Smooth muscle cell (in vitro differentiated cells): ENCODE measurements at regions not wholly inside any gene's neighbourhood (a gene's known extent, or its start where the extent isn't known, plus 50 kb on each side); places are given as distances from the start of the nearest gene placed in this dataset.

Experiments used
- DNase-seq: peaks from one replicate; lab custom pipeline; 2025; ENCODE audit not compliant: unreplicated experiment; lab: John Stamatoyannopoulos, UW
- H2AFZ ChIP-seq: fragments of 200-600 bp; sonication (generic); 2 replicates; pipeline ENCODE4 v1.6.0; 2016; ENCODE audit warnings: antibody characterized with exemption, low read depth, mild to moderate bottlenecking
- H3F3A ChIP-seq: fragments of 200-600 bp; sonication (generic); 2 replicates; pipeline ENCODE4 v1.6.0; 2017; ENCODE audit warnings: antibody characterized with exemption, low read depth
- H3K27ac ChIP-seq: fragments of 200-600 bp; sonication (generic); 2 replicates; pipeline ENCODE4 v1.5.1; 2016; ENCODE audit warnings: low read depth, mild to moderate bottlenecking
- H3K27me3 ChIP-seq: fragments of 200-600 bp; sonication (generic); 2 replicates; pipeline ENCODE4 v1.6.1; 2016; ENCODE audit warnings: low read depth, mild to moderate bottlenecking
- H3K36me3 ChIP-seq: fragments of 200-600 bp; sonication (generic); 2 replicates; pipeline ENCODE4 v1.5.1; 2016; ENCODE audit warnings: low read depth
- H3K4me1 ChIP-seq: fragments of 200-600 bp; sonication (generic); 2 replicates; pipeline ENCODE4 v1.5.1; 2016; ENCODE audit warnings: low read depth
- H3K4me2 ChIP-seq: fragments of 200-600 bp; sonication (generic); 2 replicates; pipeline ENCODE4 v1.6.0; 2016; ENCODE audit warnings: mild to moderate bottlenecking
- H3K4me3 ChIP-seq: fragments of 200-600 bp; sonication (generic); 2 replicates; pipeline ENCODE4 v1.5.1; 2016; ENCODE audit warnings: mild to moderate bottlenecking
- H3K79me2 ChIP-seq: fragments of 200-600 bp; sonication (generic); 2 replicates; pipeline ENCODE4 v1.6.0; 2016; ENCODE audit warnings: low read depth, mild to moderate bottlenecking
- H3K9ac ChIP-seq: fragments of 200-600 bp; sonication (generic); 2 replicates; pipeline ENCODE4 v1.6.0; 2016; ENCODE audit warnings: low read depth
- H3K9me3 ChIP-seq: fragments of 200-600 bp; sonication (generic); replicated peaks from 2 replicates; pipeline ENCODE4 v1.5.1; 2016; ENCODE audit warnings: low read depth
- H4K20me1 ChIP-seq: fragments of 200-600 bp; sonication (generic); 2 replicates; pipeline ENCODE4 v1.6.0; 2016; ENCODE audit warnings: low read depth
- WGBS: methylation state at CpG from one replicate; pipeline ENCODE4 v1.1.7; 2016; ENCODE audit warnings: low lambda C conversion rate; 5-methylcytosine and 5-hydroxymethylcytosine counted together
- TF ChIP-seq, protein P1 (sequence below): fragments of 200-600 bp; sonication (generic); IDR thresholded peaks from 2 replicates; pipeline ENCODE4 v1.5.1; 2017; ENCODE audit warnings: borderline replicate concordance, mild to moderate bottlenecking, antibody characterized with exemption; ENCODE audit not compliant: insufficient read depth, poor library complexity, severe bottlenecking

DNA sequence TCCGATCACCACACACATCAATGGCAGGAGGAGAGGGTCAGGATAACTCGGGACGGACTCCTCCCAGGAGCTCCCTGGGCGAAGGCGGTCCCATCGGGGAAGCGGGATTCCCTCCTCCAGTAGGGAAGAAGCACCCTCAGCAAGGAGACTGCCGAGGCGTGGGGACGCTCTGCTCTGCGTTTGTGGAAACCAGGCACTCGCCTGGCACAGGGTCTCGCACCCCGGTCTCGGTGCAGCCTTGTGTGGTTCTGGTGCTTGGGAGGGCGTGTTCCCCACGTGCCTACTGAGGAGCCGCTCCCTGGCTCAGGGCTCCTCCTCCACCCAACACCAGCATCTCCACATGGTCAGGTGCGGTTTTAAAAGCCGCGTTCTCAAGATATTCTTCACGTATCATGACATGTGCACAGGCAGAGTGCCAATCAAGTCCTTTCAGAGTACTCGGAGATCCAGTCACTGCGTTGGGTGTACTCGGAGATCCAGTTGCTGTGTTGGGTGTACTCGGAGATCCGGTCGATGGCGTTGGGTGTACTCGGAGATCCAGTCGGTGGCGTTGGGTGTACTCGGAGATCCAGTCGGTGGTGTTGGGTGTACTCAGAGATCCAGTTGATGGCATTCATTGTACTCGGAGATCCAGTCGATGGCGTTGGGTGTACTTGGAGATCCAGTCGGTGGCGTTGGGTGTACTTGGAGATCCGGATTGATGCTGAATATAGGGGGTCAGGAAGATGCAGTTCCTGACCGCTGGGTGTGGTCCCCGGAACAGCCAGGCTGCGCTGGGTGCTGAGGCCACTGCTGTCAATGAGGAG is 117.5 kb downstream of the RTP5 start:
- H3K9ac ChIP-seq, result no peak overlapping the region
- DNase-seq, result no peak
- no peak overlapping the region for H2AFZ ChIP-seq
- H3K4me3 ChIP-seq, result no peak overlapping the region
- H3K27ac ChIP-seq, result no peak overlapping the region
- no peaks in the 10 kb centered on the region for H3K4me1 ChIP-seq
- no peak overlapping the region for H3K4me2 ChIP-seq
- no peaks in the 10 kb centered on the region for H3K79me2 ChIP-seq
- TF ChIP-seq, protein P1, sequence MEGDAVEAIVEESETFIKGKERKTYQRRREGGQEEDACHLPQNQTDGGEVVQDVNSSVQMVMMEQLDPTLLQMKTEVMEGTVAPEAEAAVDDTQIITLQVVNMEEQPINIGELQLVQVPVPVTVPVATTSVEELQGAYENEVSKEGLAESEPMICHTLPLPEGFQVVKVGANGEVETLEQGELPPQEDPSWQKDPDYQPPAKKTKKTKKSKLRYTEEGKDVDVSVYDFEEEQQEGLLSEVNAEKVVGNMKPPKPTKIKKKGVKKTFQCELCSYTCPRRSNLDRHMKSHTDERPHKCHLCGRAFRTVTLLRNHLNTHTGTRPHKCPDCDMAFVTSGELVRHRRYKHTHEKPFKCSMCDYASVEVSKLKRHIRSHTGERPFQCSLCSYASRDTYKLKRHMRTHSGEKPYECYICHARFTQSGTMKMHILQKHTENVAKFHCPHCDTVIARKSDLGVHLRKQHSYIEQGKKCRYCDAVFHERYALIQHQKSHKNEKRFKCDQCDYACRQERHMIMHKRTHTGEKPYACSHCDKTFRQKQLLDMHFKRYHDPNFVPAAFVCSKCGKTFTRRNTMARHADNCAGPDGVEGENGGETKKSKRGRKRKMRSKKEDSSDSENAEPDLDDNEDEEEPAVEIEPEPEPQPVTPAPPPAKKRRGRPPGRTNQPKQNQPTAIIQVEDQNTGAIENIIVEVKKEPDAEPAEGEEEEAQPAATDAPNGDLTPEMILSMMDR, result no peak
- no peaks in the 10 kb centered on the region for H3F3A ChIP-seq
- no peaks in the 10 kb centered on the region for H4K20me1 ChIP-seq
- H3K27me3 ChIP-seq, result no peaks in the 10 kb centered on the region
- WGBS, result 87% methylated on average over 43 of the region's 43 CpGs
- no peaks in the 10 kb centered on the region for H3K36me3 ChIP-seq
- no peaks in the 10 kb centered on the region for H3K9me3 ChIP-seq

DNA sequence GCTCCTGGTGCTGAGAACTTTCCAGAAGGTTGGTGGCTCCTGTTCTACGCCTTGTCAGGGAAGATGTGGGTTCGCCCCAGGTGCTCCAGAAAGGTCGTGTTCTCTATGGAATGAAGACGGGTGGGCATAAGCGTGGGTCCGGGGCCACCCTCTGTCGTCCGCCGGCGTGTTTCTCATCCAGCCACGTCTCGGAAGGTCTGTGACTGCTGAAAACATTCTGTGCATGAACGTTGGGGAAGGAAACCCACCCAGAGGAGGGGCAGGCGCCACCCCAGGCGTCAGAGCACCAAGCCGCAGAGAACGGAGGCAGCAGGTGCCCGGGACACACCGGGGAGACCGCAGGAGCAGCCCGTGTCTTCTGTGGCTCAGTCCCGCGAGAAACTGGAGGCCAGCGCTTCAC is 118.2 kb downstream of the RTP5 start:
- Histone ChIP-seq H3K36me3 (no peaks in the 10 kb centered on the region), H3K4me3 (no peak overlapping the region), H3K27me3 (no peaks in the 10 kb centered on the region), H3K4me2 (no peak overlapping the region), H3K9me3 (no peaks in the 10 kb centered on the region), H3K79me2 (no peaks in the 10 kb centered on the region), H3K27ac (no peak overlapping the region), H3K9ac (no peak overlapping the region), H3K4me1 (no peaks in the 10 kb centered on the region), H4K20me1 (no peaks in the 10 kb centered on the region), H3F3A (no peaks in the 10 kb centered on the region), H2AFZ (no peak overlapping the region)
- no peak for DNase-seq
- TF ChIP-seq, protein P1, result no peak
- WGBS, result 92% methylated on average over 24 of the region's 24 CpGs

DNA sequence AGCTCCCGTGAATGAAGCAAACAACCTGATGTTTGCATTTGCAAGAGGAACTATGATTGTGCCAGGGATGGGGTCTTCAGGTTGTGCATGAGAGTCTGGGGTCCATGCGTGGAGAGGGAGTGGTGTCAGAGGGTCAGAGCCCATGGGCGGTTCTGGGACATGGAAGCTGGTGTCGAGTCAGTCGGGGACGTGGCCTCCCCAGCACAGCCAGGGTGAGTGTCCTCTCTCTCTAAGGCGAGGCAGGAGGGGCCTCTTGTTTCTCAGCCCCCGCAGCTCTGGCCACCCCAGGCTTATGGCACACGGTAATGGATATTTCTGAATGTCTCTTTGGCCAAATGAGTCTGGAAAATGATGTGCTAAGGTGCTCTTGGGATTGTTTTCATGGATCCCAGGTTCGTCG is 118.6 kb downstream of the RTP5 start:
- no peak for DNase-seq
- no peaks in the 10 kb centered on the region for H3K4me1 ChIP-seq
- no peak overlapping the region for H3K4me3 ChIP-seq
- H3K4me2 ChIP-seq, result no peak overlapping the region
- no peaks in the 10 kb centered on the region for H4K20me1 ChIP-seq
- H3K27me3 ChIP-seq, result no peaks in the 10 kb centered on the region
- H3K79me2 ChIP-seq, result no peaks in the 10 kb centered on the region
- no peaks in the 10 kb centered on the region for H3F3A ChIP-seq
- H3K9me3 ChIP-seq, result no peaks in the 10 kb centered on the region
- WGBS, result 92% methylated on average over 11 of the region's 11 CpGs
- H2AFZ ChIP-seq, result no peak overlapping the region
- no peak overlapping the region for H3K9ac ChIP-seq
- H3K27ac ChIP-seq, result no peak overlapping the region
- H3K36me3 ChIP-seq, result no peaks in the 10 kb centered on the region
- TF ChIP-seq, protein P1, result no peak

DNA sequence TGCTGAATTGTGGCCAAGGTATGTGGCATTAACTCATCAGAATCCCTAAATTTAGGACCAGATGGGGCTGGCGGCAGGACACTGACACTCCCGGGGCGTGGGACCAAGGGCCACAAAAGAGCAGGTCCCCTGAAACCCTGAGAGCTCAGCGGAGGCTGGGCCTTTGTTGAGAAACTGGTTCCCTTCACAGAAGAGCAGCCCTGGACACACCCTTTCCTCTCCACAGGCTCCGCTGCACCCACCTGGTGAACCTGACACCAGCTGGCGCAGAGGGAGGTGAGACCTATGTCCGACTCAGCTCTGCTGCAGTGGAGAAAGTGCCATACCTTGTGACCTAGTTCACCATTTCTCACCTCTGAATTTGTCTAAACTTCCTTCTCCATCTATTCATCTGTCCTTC is 119.5 kb downstream of the RTP5 start:
- WGBS, result 91% methylated on average over 7 of the region's 7 CpGs
- no peak overlapping the region for H2AFZ ChIP-seq
- H3F3A ChIP-seq, result no peaks in the 10 kb centered on the region
- TF ChIP-seq, protein P1, result no peak
- H3K4me2 ChIP-seq, result no peak overlapping the region
- DNase-seq, result no peak
- H3K4me1 ChIP-seq, result no peaks in the 10 kb centered on the region
- no peaks in the 10 kb centered on the region for H3K36me3 ChIP-seq
- no peak overlapping the region for H3K27ac ChIP-seq
- no peak overlapping the region for H3K4me3 ChIP-seq
- no peaks in the 10 kb centered on the region for H4K20me1 ChIP-seq
- no peaks in the 10 kb centered on the region for H3K9me3 ChIP-seq
- H3K79me2 ChIP-seq, result no peaks in the 10 kb centered on the region
- no peaks in the 10 kb centered on the region for H3K27me3 ChIP-seq
- no peak overlapping the region for H3K9ac ChIP-seq
